Panc1 (cell line): ENCODE measurements at regions not wholly inside any gene's neighbourhood (a gene's known extent, or its start where the extent isn't known, plus 50 kb on each side); places are given as distances from the start of the nearest gene placed in this dataset.

Experiments
- ATAC-seq: fragments of 200-7000 bp; cut with Tn5 transposase; 2 replicates; pipeline ENCODE4 v1.9.1; 2020; ENCODE audit warnings: mild to moderate bottlenecking, moderate library complexity
- BruUV-seq: library from RNA; stranded (reverse); fragments of 400-500 nt; replicated peaks from 2 replicates; lab custom pipeline; 2021; lab: Mats Ljungman, UMichigan
- CTCF ChIA-PET: fragments of 300-600 bp; sonication (Branson Sonifier 250); formaldehyde crosslinking; loops from one replicate; lab custom pipeline; 2022; ENCODE audit warnings: antibody characterized with exemption; lab: Charles Lee
- POLR2A ChIA-PET: fragments of 300-600 bp; sonication (Branson Sonifier 250); formaldehyde crosslinking; loops from one replicate; lab custom pipeline; 2022; ENCODE audit warnings: antibody characterized with exemption; lab: Charles Lee
- DNase-seq: peaks from one replicate; pipeline ENCODE4 v3.0.0-alpha.2; 2010; ENCODE audit warnings: low read depth, low spot score
- H3K27ac ChIP-seq: 2 replicates; pipeline ENCODE4 v1.5.1; 2011; ENCODE audit warnings: mild to moderate bottlenecking, low read length, inconsistent platforms
- H3K27me3 ChIP-seq: fragments of 200-500 bp; sonication (Bioruptor generic); 2 replicates; pipeline ENCODE4 v1.6.0; 2014; ENCODE audit warnings: low read length, inconsistent platforms; ENCODE audit not compliant: control insufficient read depth, insufficient read depth
- H3K36me3 ChIP-seq: fragments of 200-500 bp; sonication (Bioruptor generic); 2 replicates; pipeline ENCODE4 v1.5.1; 2014; ENCODE audit warnings: inconsistent platforms, mild to moderate bottlenecking, low read length, moderate library complexity; ENCODE audit not compliant: control insufficient read depth, insufficient read depth
- H3K4me1 ChIP-seq: 2 replicates; pipeline ENCODE4 v1.5.1; 2011; ENCODE audit warnings: inconsistent platforms, mild to moderate bottlenecking, low read length, moderate library complexity; ENCODE audit not compliant: control insufficient read depth, insufficient read depth
- H3K4me3 ChIP-seq, 2 experiments: 2 replicates each; pipeline ENCODE4 v1.5.1; 2011 to 2012; ENCODE audit warnings: low read depth in 2 of 2, low read length in 2 of 2, mild to moderate bottlenecking in 2 of 2, inconsistent platforms in 1 of 2, moderate library complexity in 1 of 2
- H3K9me3 ChIP-seq: fragments of 200-500 bp; sonication (Bioruptor generic); 2 replicates; pipeline ENCODE4 v1.5.1; 2014; ENCODE audit warnings: low read depth, mild to moderate bottlenecking, inconsistent platforms, low read length, moderate library complexity; ENCODE audit not compliant: control insufficient read depth, insufficient read depth
- CTCF ChIP-seq: fragments of 450-650 bp; IDR thresholded peaks from 2 replicates; pipeline ENCODE4 v1.5.1; 2017; ENCODE audit warnings: mild to moderate bottlenecking
- POLR2AphosphoS5 ChIP-seq: IDR thresholded peaks from 2 replicates; pipeline ENCODE4 v1.6.1; 2012; ENCODE audit warnings: mild to moderate bottlenecking, low read depth, low read length, moderate library complexity
- REST ChIP-seq, 2 experiments: IDR thresholded peaks; 2 replicates each; pipeline ENCODE4 v1.6.1; 2011 to 2012; ENCODE audit warnings: low read depth in 2 of 2, control low read depth in 1 of 2, low read length in 1 of 2, mild to moderate bottlenecking in 1 of 2, moderate library complexity in 1 of 2; ENCODE audit not compliant: insufficient read depth in 1 of 2
- SIN3A ChIP-seq: IDR thresholded peaks from 2 replicates; pipeline ENCODE4 v1.6.1; 2012; ENCODE audit warnings: low read depth, mild to moderate bottlenecking, low read length, moderate library complexity, borderline replicate concordance; ENCODE audit not compliant: insufficient read depth
- TCF7L2 ChIP-seq: IDR thresholded peaks from 2 replicates; pipeline ENCODE4 v1.6.1; 2011; ENCODE audit warnings: mild to moderate bottlenecking, low read depth, low read length, inconsistent platforms
- in situ Hi-C: cut with HindIII; loops from 2 replicates; pipeline ENCODE4 v1.10.0; 2016; ENCODE audit warnings: low sequenced_read_pairs, low pct_unique_long_range_greater_than_20kb
- intact Hi-C: fragments of 100-400 bp; cut with micrococcal nuclease; formaldehyde crosslinking; loops from one replicate; pipeline ENCODE4 v1.10.0; 2022; ENCODE audit not compliant: unreplicated experiment

- no peak for ATAC-seq
- DNase-seq, result no peak
- intact Hi-C loops, result no loop called here
- ChIA-PET CTCF (no interaction called here), POLR2A (no interaction called here)
- TF ChIP-seq REST (IDR thresholded peaks at IDR 0.05; ENCODE audit: insufficient read depth in 1 of 2, low read depth in 2 of 2, low read length in 1 of 2) (no peak), SIN3A (no peak), TCF7L2 (no peak), POLR2AphosphoS5 (no peak), CTCF (no peak)
- Histone ChIP-seq H3K4me3 (no peak overlapping the region), H3K9me3 (no peaks in the 10 kb centered on the region), H3K4me1 (no peaks in the 10 kb centered on the region), H3K27me3 (no peaks in the 10 kb centered on the region), H3K27ac (no peak overlapping the region), H3K36me3 (no peaks in the 10 kb centered on the region)
- BruUV-seq, result no TSS peak
- in situ Hi-C loops, result no loop called here
Observed at GRCh38 chrX:43479850-43480249, 176.2 kb upstream of the MAOA start.

- CTCF ChIA-PET, result no interaction called here
- BruUV-seq, result no TSS peak
- TF ChIP-seq REST (IDR thresholded peaks at IDR 0.05; ENCODE audit: insufficient read depth in 1 of 2, low read depth in 2 of 2, low read length in 1 of 2) (no peak), CTCF (no peak), POLR2AphosphoS5 (no peak), TCF7L2 (no peak), SIN3A (no peak)
- Histone ChIP-seq H3K36me3 (no peaks in the 10 kb centered on the region), H3K27me3 (no peaks in the 10 kb centered on the region), H3K4me3 (no peak overlapping the region), H3K9me3 (no peaks in the 10 kb centered on the region), H3K4me1 (no peaks in the 10 kb centered on the region), H3K27ac (no peak overlapping the region)
- in situ Hi-C loops, result no loop called here
- DNase-seq (no peak), ATAC-seq (no peak)
- intact Hi-C loops, result no loop called here
- POLR2A ChIA-PET, result no interaction called here
Observed at GRCh38 chrX:43481576-43481975, 174.5 kb upstream of the MAOA start.
